GM04504 (cell line): ENCODE measurements at regions not wholly inside any gene's neighbourhood (a gene's known extent, or its start where the extent isn't known, plus 50 kb on each side); places are given as distances from the start of the nearest gene placed in this dataset.
"Not testable (repeated sequence)": the region's sequence is repeated elsewhere in the genome, so short reads cannot be mapped to it uniquely, and the experiment has no call there.

Source experiments
- DNase-seq: peaks from one replicate; pipeline ENCODE4 v3.0.0-alpha.2; 2012; ENCODE audit warnings: low read depth

DNA sequence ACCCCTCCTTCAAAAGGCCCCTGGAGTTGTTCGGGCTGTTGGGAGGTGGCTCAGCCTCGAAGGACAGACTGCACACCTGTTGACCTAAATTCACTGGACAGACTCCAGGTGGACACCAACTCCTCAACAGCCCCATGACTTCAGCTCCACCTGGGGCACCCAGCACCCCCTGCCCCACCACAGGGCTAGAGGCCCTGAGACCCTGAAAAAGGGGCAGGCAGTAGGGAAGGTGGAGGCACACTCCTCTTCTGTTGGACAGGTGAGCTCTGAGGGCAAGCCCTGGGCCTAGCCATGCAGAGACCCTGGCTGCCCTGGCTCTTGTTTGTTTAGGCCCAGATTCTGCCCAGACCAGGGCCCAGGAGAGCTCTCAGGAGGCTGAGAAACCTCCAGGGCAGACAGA, 409.7 kb upstream of the CAMK1G start:
- not testable (repeated sequence) for DNase-seq

DNA sequence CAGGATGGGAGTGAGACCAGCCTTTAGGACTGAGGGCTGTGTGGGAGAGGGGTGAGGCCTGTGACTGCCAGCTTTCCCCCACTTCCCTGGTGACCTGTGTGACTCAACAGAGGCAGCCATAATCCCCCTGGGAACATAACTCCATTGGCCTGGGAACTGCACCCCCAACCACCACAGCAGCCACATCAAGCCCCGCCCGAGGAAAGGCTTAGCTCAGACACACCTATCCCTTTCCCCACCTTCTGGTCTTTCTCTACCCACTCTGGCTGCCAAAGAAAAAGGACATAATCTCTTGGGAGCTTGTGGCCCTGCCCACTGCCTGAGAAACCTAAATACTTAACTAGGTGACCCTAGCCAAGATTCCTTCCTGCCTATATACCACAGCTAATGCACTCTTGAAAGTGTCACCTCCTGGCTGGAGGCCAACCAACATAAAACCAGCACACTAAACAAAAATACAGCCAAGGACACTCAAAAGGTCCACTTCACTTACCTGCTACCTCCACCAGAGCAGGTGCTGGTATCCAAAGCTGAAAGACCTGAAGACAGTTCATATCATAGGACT, 406.6 kb upstream of the CAMK1G start:
- no peak for DNase-seq

DNA sequence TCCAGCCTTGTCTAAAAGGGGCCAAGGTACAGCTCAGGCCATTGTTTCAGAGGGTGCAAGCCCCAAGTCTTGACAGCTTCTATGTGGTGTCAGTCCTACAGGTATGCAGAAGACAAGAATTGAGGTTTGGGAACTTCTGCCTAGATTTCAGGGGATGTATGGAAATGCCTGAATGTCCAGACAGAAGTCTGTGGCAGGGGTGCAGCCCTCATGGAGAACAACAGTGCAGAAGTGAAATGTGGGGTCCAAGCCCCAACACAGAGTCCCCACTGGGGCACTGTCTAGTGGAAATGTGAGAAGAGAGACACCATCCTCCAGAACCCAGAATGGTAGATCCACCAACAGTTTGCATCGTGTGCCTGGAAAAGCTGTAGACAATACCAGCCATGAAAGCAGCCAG, 400.3 kb upstream of the CAMK1G start:
- DNase-seq = no peak

DNA sequence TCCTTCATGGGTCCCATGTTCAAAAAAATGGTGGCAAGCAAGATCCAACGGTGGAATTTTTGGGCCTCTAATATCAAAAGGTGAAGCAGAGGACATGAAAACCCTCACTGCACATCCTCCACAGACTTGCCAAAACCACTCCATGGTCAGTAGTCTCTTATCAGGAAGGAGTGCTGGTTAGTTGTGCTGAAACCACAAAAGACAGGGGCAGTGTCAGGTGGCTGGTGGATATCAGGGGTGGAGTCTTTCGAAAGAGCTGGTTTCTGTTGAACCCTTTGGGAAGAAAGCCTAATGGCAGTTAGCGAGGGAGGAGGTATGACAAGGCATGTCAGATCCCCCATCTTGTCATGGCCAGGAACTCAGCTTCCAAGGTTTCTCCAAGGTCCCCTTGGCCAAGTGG, 395.9 kb upstream of the CAMK1G start:
- DNase-seq = no peak

DNA sequence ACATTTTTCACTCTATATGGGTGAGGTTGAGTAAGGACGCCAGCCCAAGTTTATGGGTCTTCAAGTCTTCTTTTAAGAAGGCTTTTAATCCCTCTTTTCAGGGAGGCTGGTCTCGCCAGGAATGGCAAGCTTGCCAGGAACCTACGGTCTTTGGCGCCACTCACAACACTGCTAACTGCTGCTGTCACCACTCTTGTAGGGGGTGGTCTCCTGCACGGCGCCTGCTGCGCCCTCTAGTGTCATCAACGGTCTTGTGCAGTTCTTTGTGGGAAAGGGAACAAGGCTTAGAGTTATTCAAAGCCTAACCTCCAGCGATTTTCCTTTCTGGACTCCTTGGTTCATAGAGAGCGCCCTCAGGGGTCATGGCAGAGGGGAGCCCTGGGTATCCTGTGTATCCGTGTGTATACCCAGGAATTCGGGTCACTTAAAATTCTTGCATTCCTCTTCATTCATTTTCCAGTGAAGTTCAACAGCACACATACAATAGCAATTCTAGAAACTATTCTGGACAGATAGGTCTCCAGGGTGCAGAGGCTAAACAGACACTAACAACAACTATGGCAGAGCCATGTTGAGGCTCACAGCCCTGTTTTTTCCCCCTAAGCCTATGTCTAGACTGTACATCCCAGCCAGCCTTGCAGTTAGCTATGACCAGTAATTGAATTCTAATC, 392.8 kb upstream of the CAMK1G start:
- DNase-seq = no peak

DNA sequence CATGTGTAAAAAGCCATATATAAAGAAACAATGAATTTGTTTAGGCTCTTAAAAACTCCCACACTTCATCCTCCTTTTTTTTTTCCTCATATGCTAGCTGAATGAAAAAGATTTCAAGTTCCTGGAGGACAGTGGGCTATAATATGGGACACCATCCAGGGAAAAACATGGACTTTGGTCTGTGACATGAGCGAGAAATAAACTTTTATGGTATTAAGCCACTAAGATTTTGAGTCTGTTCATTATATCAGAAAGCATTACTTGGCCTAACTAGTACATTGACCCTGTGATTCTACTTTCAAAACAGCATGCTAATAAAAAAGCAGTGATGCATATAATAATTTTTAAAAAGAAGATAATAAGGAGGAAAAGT, 392.3 kb upstream of the CAMK1G start:
- no peak for DNase-seq

DNA sequence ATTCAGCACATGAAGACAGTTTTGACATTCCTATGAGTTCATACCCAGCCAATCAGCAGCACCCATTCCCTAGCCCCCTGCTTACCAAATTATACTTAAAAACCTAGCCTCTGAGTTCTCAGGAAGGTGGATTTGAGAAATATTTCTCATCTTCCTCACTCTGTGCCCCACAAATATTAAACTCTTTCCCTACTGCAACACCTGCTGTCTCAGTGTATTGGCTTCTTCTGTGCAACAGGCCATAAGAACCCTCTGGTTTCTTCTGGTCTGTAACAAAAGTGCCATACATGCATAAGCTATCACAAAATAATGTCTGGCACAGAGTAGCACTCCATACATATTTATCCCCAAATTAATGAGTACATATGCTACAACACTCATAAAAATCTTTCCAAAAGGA, 387.4 kb upstream of the CAMK1G start:
- DNase-seq = no peak

DNA sequence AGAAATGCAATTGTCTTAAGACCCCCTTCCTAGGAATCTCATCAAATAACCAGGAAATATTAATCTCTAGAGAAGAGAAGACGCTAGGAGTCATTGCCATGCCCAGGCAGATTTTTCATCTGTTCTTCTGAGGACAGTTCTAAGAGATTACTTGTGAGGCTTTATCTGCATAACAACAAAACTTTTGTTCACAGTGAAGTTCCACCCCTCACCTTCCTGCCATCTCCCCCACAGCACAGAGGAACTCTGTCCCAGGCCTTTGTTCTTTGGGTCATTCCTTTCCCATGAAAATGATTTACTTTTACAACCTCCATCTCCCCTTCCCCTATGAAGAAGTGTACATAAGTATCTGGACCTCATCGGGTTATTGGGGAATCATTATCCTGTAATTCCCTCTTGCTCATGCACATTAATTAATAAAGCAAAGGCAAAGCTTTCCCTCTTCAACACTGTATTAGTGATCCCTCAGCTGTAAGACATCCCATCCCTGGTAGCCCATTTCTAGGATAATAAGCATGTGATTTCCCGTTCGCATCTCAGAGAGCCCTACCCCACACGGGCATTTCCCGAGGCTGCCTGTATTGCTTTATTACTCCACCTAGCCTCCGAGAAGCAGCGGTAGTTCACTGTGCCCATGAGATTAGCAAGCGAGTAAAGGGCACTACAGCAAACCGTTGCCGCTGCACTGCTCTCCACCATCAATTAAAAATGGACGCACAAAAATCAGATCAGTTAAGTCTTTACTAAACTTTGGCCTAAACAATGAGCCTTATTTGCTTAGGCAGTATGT, 384.4 kb upstream of the CAMK1G start:
- no peak for DNase-seq

DNA sequence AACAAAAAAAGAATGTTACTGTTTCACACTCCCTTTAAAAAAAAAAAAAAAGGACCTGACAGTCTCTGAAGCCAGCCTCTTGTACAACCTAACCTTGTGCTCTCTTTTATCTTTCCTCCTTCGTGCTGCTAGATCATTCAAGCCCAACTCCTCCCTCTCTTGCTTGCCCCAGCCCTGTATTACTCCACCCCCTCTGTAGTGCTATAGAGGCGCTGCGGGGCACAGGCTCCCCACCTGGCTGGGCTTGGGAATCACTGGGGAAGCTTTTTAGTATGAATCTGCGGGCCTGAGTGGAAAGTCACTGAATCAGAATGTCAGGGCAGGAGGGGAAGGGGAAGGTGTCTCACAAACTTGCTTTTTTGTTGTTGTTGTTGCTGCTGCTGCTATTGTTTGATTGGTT, 383.7 kb upstream of the CAMK1G start:
- no peak for DNase-seq

DNA sequence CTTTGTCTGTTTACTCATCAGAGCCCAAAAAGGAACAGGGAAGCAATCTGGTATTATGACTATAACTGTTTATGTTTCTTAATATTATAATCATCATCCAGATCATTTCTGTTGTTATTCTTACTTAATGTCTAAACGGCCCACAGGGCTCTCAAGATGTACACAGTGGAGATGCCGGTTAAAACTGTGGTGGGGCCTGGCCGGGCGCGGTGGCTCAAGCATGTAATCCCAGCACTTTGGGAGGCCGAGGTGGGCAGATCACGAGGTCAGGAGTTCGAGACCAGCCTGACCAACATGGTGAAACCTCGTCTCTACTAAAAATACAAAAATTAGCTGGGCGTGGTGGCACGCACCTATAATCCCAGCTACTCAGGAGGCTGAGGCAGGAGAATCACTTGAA, 381.2 kb upstream of the CAMK1G start:
- not testable (repeated sequence) for DNase-seq

DNA sequence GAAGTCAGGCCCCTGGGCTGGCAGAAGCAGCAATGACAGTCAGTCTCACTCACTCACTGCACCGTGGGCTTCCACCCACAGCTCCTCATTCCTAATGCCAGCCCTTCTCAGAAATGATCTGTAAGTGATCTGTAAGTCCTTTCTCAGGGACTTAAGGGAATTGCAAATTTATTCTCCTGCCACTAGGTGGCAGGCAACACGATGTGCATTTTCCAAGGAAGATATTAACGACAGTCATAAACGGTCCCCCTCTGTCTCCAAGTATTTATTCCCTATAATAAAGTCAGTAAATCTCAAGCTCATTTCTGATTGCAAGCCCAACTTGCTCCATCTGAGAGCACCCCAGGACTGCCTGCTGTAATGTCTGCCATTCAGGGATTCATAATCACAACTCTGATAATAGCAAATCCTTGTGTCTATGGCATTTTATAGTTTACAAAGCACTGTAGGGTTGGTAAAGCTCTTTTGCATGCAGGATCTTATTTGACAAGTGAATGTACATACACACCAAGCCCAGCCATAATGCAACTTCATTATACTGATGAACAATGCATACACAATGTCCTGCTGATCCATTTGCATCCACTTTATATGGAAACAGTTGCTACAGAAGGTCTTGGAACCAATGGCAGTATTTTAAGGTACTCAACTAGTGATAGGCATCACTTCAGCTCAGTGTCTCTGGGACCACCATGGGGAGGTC, 380.5 kb upstream of the CAMK1G start:
- DNase-seq = no peak

DNA sequence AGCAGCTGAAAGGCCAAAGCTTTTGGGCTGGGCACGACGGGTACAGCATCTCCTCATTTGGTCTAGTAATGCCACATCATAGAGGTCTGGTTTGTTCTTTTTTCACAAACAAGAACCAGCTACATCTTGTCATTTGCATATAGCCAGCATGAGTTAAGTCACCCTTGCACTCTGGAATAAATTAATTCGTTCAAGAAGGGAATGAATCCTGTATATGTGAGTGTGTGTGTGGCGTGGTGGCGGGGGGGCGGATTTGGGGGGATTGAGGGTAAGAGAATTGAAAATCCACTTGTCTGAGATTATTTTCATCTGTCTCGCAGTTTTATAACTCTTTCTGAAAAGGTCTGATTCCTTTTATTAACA, 380.0 kb upstream of the CAMK1G start:
- no peak for DNase-seq

DNA sequence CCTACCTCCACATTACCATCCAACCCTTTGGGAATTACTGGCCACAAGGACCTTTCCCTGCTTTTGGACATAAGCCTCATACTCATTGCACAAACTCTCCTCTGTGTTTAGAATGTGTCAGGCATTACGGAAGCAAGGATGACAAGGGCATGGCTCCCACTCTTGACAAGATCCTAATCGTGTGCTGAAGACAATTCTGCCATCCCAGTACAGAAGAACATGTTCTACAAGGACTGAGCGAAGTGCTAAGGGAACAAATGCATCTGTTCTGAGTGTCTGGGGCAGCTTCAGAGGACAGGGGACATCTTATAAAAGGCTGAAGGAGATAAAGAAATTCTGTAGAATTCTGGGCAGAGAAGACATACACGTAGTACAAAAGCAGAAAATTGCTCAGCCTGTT, 378.5 kb upstream of the CAMK1G start:
- no peak for DNase-seq

DNA sequence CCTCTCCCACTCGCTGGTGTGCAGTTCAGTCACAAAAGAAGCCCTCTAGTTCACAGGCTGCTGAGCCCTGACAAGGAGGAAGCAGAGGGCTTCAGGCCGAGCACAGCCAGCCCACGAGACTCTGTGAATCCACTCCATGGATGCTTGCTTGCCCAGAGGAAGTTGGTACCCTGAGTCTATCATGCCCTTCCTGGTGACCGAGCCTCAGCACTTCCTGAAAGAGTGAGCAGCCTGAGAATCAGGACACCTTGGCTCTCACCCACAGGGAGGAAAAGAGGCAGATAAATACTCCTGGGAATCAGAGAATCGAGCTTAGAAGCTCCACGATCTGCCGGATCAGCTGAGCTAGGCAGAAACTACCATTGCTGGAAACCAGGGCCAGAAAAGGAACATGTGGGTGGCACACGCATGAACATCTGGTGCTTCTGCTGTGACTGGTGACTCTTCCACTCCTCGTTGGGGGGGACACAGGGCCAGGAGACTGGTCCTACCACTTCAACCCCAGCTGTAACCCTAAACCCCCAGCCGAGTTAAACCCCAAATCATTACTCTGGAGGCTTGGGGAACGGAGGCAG, 376.3 kb upstream of the CAMK1G start:
- no peak for DNase-seq

DNA sequence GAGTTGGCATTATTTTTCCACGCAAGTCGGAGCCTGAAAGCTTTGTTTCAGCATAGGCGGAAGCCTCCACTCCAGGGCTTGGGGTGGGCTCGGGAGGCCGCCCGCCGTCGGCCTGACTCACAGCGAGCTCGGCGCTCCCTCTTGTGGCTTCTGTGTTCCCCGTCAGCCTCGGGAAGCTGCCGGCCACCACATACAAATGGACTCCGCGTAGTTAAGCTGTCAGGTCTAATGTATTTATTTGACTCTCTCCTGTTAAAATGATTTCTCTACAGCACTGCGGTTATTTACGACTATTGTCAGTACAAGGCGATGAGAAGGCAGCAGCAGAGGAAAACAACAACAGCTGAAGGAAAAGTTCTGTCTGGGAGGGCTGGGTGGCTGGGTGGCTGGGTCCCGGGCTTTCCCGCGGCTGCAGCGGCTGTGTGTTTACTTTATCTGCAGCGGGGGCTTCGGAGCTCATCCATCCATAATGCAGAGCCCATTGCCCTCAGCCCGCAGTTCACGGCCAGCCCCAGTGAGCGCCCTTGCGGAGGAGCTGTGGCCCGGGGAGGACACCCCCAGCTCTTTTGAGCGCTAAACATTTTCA, 375.7 kb upstream of the CAMK1G start:
- peak; percentile 30 for DNase-seq

DNA sequence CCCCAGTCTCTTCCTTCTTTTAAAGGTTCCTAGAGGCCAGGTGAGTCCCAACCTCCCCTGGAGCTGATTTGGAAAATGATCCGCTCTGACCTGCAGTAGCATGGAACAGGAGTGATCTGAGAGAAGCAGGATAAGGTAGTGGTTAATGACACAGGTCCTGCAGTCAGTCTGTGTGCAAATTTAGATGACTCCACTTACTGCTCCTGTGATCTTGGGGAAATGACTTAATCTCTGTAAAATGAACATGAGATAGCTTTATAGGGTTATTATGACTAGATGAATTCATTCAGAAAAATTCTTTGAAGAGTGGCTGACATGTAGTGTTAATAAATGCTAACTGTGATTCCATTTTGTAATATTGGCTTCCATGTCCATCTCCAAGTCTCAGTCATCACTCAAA, 374.9 kb upstream of the CAMK1G start:
- no peak for DNase-seq

DNA sequence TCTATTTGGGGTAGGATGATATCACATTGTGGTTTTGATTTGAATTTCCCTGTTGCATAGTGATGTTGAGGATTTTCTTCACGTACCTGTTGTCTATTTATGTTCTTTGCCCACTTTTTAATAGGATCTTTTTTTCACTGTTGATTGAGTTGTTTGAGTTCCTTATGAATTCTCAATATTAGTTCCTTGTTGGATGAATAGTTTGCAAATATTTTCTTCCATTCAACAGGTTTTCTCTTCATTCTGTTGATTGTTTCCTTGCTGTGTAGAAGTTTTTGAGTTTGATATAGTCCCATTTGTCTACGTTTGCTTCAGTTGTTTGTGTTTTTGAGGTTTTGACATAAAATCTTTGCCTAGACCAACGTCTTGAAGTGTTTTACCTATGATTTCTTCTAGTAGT, 369.5 kb upstream of the CAMK1G start:
- DNase-seq = no peak

DNA sequence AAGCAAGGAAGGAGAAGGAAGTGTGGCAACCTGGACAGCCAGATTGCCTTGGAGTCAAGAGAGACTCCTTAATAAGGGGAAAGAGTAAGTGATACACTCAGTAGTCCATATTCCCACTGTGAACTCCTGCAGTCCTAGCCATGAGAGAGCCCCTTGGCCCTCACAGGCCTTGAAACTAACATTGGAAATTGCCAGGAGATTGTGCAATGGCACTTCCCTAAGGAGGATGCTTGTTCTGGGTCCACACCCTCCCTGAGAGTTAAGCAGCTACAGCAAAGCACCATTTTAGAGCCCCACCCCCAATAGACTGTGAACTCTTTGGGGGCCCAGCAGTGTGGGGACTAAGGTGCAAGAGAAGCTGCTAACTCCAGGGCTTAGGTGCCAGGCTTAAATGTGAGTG, 367.7 kb upstream of the CAMK1G start:
- DNase-seq = no peak

DNA sequence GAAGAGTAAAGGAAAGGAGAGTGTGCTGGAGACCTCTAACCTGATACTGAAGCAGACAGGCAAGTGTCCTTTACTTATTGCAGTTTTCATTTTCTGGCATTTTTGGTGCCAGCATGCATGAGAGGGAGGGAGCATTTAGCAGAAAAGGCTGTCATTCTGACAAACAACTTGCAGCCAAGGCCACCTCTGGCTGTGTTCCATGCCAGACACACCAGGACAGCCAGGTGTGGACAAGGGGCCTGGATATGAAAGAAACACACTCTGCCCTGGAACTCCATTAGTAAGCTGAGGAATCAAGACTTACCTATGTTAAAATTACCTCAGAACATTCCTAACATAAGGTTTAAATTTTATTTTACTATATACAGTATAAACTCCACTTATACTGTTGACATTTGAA, 365.4 kb upstream of the CAMK1G start:
- DNase-seq = no peak

DNA sequence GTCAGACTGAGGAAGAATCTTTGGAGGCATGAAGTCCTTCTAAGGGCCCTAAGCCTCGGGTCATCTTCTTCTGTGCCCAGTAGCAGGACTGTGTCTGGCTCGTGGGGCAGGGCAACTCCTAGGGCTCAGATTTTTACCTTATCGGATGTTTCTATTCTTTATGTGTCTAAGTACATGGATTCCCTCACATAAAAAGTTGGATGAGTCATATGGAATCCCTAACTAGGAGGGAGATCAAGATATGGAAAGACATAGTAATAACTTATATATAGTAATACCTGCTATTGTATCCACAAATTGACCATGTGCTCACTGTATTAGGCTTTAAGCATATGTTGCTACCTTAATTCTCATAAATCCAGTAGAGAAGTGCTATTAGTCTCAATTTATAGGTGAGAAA, 364.5 kb upstream of the CAMK1G start:
- no peak for DNase-seq

DNA sequence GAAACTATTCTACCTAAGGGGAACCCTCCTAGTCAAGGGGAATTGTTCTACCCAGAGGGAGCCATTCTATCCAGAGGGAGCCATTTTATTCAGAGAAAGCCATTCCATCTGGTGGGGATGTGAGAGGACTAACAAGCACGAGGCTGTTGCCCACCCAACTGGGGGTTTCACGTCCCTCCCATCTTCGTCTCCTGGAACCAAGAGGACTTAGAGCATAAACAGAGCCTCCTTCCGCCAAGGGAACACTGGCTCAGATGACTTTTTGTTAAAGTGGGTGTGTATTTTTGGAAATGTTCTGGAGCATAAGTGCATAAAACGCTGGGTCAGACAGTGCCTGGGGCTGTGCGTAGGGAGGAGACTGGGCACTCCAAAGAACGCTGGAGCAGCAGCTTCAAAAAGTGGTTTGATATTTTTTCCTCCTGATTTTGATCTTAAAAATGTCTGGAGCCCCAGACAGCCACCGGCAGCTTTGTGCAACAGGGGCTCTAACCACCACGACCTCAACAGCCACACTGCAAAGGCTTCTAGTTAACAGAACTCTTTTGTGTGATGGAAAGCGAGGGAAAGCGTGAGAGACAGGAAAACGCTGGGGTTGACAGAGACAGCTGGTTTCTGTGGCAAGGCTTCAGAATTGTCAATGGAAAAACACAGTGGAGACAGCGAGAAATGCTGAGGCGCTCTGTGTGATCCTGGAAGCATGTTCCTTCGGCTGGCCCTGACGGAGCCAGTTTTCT, 363.6 kb upstream of the CAMK1G start:
- no peak for DNase-seq

DNA sequence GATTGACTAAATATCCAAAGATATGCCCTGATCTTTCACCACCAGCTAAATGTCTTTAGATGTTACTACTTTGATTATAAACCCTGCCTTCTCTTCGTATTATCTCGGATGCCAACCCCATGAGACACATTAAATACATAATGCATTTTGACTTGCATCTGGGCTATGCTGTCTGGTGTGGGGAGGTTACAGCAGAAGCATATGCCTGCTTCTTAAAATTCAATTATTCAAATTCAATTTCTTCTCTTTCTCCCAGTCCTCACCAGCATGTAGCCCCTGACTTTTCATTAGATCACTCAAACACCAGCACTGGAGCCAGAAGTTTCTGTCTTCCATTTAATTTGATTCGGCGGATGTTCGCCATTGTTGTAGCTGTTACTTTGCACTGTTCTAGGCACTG, 360.7 kb upstream of the CAMK1G start:
- no peak for DNase-seq
